SK-N-MC (cell line): ENCODE measurements at regions not wholly inside any gene's neighbourhood (a gene's known extent, or its start where the extent isn't known, plus 50 kb on each side); places are given as distances from the start of the nearest gene placed in this dataset.
A peak's percentile ranks its signal among the peaks of the same experiment; 100 is the strongest.

Experiments
- DNase-seq: peaks from one replicate; pipeline ENCODE4 v3.0.0-alpha.2; 2011; ENCODE audit warnings: low read depth, low spot score
- H3K27ac ChIP-seq: fragments of 200-600 bp; sonication (generic); 2 replicates; pipeline ENCODE4 v1.5.1; 2016; ENCODE audit warnings: mixed run types
- H3K36me3 ChIP-seq: fragments of 200-600 bp; sonication (generic); 2 replicates; pipeline ENCODE4 v1.6.1; 2017; ENCODE audit warnings: antibody characterized with exemption, low read length, mixed read lengths; ENCODE audit not compliant: insufficient read depth
- H3K4me3 ChIP-seq: fragments of 200-600 bp; sonication (generic); 2 replicates; pipeline ENCODE4 v1.5.1; 2016
- H3K9ac ChIP-seq: fragments of 200-600 bp; sonication (generic); 2 replicates; pipeline ENCODE4 v1.8.0; 2017; ENCODE audit warnings: mixed run types, mixed read lengths; ENCODE audit not compliant: insufficient read length
- H3K9me3 ChIP-seq: fragments of 200-600 bp; sonication (generic); 2 replicates; pipeline ENCODE4 v1.6.1; 2017; ENCODE audit warnings: low read depth, mild to moderate bottlenecking, antibody characterized with exemption, low read length, moderate library complexity, mixed read lengths
- EZH2 ChIP-seq: fragments of 200-600 bp; sonication (generic); IDR thresholded peaks from one replicate; pipeline ENCODE4 v1.6.1; 2017; ENCODE audit warnings: antibody characterized with exemption
- FOXP2 ChIP-seq: optimal IDR thresholded peaks from 2 replicates; pipeline ENCODE3; 2011; ENCODE audit warnings: mild to moderate bottlenecking, moderate library complexity; ENCODE audit not compliant: insufficient read depth; ENCODE audit errors: extremely low read length, control extremely low read depth
- POLR2AphosphoS5 ChIP-seq: IDR thresholded peaks from 2 replicates; pipeline ENCODE4 v1.6.1; 2012; ENCODE audit warnings: mild to moderate bottlenecking, low read depth, low read length, borderline replicate concordance

DNA sequence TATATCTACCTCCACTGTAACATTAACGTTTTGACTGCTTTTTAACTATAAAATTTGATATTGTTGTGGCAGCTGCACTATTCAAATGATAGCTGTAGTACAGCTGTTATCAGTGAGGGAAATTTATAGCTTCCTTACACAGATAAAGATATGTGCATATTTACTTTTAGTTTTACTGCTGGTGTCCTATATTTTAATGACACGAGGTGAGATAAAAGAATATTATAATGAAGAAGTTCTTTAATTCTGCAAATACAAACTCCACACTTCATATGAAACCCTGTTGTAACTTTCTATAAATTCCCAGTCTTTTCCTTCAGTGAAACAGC, 427.8 kb upstream of the ZEB2 start:
- Histone ChIP-seq H3K4me3 (peak overlapping the region; percentile 35), H3K9ac (peak overlapping the region; percentile 70), H3K36me3 (no peaks in the 10 kb centered on the region), H3K9me3 (no peaks in the 10 kb centered on the region), H3K27ac (peak overlapping the region; percentile 93)
- DNase-seq: no peak
- TF ChIP-seq FOXP2 (no peak), POLR2AphosphoS5 (no peak)

DNA sequence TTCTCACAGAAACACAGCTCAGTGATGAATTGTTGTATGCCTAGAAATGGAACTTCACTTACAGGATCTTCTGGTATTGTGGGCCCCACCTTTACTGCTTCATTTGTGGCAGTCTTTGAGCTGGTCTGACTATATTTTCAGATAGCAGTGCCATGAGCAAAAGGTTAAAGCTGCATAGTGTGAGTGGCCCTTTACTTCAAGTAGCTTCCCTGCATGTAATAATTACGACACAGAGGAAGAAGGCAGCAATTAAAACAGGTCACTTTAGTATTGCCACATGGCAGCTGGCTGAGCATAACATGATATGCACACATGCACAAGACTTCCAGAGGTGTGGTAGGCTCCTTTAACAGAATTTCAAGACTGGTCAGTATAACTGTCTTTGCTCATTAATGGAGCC, 426.3 kb upstream of the ZEB2 start:
- Histone ChIP-seq H3K36me3 (no peaks in the 10 kb centered on the region), H3K9me3 (no peaks in the 10 kb centered on the region), H3K4me3 (no peak overlapping the region), H3K9ac (no peak overlapping the region), H3K27ac (peak overlapping the region; percentile 93)
- DNase-seq: no peak
- TF ChIP-seq POLR2AphosphoS5 (no peak), EZH2 (no peak), FOXP2 (no peak)

GRCh38 chr2:144944546-144945220, 424.8 kb upstream of the ZEB2 start:
- H3K4me3 ChIP-seq: no peak overlapping the region
- TF ChIP-seq FOXP2 (no peak), EZH2 (no peak), POLR2AphosphoS5 (no peak)
- H3K9me3 ChIP-seq: no peaks in the 10 kb centered on the region
- H3K9ac ChIP-seq: no peak overlapping the region
- H3K27ac ChIP-seq: peak overlapping the region; percentile 66
- no peaks in the 10 kb centered on the region for H3K36me3 ChIP-seq
- no peak for DNase-seq

DNA sequence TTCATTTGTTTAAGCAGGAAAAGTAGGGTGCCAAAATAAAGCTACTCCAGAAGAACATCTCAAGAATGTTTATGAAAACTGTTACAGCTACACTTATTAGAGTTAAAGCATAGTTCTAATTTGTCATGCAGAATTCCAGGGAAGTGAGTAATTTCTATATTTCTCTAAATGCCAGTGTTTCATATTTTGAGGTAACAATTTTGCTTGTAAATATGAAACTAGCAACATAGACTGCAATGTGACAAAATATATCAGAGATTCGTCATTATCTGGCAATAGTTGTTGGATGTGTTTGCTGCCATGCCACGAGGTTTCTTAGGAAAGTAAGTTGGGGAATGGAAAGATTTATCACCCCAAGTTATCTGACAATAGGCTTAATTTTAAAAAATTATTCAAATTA, 424.1 kb upstream of the ZEB2 start:
- Histone ChIP-seq H3K4me3 (peak overlapping the region; percentile 9; the same call in 1 of the 2 replicates), H3K9me3 (no peaks in the 10 kb centered on the region), H3K9ac (no peak overlapping the region), H3K27ac (peak overlapping the region; percentile 66), H3K36me3 (no peaks in the 10 kb centered on the region)
- TF ChIP-seq POLR2AphosphoS5 (no peak), EZH2 (no peak), FOXP2 (no peak)
- DNase-seq: no peak

DNA sequence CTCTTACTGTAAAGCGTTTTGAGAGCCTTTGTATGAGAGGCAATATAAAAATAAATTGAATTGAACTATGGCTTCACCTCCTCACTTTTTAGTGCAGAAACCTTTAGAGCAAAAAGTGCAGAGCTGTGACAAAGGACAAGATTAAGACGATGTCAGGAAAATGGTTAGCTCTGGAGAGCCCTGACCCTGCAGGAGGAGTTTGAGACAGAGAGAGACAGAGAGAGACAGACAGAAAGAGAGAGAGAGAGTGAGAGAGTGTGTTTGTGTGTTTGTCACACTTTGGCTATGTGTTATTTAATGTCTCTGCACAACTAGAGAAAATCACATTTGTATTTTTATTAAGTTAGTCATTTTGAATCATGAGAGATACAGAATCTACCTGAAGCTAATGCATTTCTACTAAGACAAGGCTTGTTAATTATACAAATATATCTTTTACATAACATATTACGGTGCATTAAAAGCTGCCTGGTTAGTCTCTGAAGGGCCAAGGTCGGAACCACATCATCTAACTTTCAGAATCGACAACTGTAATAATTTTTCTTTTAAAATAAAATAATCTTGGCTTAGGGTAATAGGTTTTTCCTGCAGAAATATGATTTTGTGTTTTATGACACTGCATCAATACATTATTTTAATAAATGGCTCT, 423.5 kb upstream of the ZEB2 start:
- no peak for TF ChIP-seq POLR2AphosphoS5
- no peak for TF ChIP-seq FOXP2
- no peak for TF ChIP-seq EZH2
- H3K9ac ChIP-seq: peak overlapping the region; percentile 11
- peak overlapping the region; percentile 9 for H3K4me3 ChIP-seq
- DNase-seq: no peak
- no peaks in the 10 kb centered on the region for H3K36me3 ChIP-seq
- H3K9me3 ChIP-seq: no peaks in the 10 kb centered on the region
- peak overlapping the region; percentile 66 for H3K27ac ChIP-seq

GRCh38 chr2:144942516-144943256, 422.8 kb upstream of the ZEB2 start:
- Histone ChIP-seq H3K9ac (no peak overlapping the region), H3K36me3 (no peaks in the 10 kb centered on the region), H3K4me3 (peak overlapping the region; percentile 9), H3K9me3 (no peaks in the 10 kb centered on the region), H3K27ac (peak overlapping the region; percentile 66)
- DNase-seq: no peak
- TF ChIP-seq POLR2AphosphoS5 (no peak), EZH2 (no peak), FOXP2 (no peak)

DNA sequence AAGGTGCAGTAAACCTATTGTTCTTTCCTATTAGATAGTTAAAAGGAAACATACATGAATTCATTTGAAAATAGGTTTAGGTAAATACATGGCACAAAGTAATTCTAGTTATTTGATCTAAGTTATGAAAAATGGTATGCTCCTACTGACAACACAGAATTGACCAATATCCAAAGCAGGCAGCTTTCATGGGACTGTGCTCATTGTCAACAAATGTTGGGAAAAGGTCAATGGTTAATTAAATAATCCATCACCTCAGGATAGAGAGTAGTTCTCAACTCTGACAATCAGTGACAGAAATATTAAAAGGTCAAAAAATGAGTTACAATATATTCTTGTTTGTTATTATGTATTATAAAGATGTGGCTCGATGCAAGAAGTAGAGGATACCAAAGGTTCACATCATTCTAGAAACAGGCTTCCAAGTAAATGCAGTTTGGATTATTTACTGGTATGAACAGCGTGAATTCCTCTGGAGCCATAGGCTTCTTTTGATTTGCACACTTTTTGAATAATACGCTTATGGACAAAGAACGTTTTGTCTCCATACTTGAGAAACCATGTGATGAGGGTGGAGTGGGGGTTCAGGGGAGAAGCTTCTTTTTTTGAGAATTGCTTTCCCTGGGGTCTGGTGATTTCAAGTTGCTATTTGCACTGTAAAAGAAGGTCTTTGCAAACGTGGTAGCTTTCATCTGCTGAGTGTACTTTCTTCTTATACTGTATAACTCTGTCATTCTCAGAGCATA, 422.0 kb upstream of the ZEB2 start:
- TF ChIP-seq EZH2 (no peak), POLR2AphosphoS5 (no peak), FOXP2 (no peak)
- Histone ChIP-seq H3K4me3 (no peak overlapping the region), H3K27ac (peak overlapping the region; percentile 66; the same call in 1 of the 2 replicates), H3K9me3 (no peaks in the 10 kb centered on the region), H3K36me3 (no peaks in the 10 kb centered on the region), H3K9ac (no peak overlapping the region)
- DNase-seq: no peak

- TF ChIP-seq POLR2AphosphoS5 (no peak), FOXP2 (no peak), EZH2 (no peak)
- Histone ChIP-seq H3K9ac (no peak overlapping the region), H3K27ac (peak overlapping the region; percentile 95; the same call in 1 of the 2 replicates), H3K36me3 (no peaks in the 10 kb centered on the region), H3K4me3 (no peak overlapping the region), H3K9me3 (no peaks in the 10 kb centered on the region)
- DNase-seq: no peak
Measured at GRCh38 chr2:144939590-144939989, 419.7 kb upstream of the ZEB2 start.
